ENCODE measurements at regions not wholly inside any gene's neighbourhood (a gene's known extent, or its start where the extent isn't known, plus 50 kb on each side); places are given as distances from the start of the nearest gene placed in this dataset.
A peak's percentile ranks its signal among the peaks of the same experiment; 100 is the strongest.

DNA sequence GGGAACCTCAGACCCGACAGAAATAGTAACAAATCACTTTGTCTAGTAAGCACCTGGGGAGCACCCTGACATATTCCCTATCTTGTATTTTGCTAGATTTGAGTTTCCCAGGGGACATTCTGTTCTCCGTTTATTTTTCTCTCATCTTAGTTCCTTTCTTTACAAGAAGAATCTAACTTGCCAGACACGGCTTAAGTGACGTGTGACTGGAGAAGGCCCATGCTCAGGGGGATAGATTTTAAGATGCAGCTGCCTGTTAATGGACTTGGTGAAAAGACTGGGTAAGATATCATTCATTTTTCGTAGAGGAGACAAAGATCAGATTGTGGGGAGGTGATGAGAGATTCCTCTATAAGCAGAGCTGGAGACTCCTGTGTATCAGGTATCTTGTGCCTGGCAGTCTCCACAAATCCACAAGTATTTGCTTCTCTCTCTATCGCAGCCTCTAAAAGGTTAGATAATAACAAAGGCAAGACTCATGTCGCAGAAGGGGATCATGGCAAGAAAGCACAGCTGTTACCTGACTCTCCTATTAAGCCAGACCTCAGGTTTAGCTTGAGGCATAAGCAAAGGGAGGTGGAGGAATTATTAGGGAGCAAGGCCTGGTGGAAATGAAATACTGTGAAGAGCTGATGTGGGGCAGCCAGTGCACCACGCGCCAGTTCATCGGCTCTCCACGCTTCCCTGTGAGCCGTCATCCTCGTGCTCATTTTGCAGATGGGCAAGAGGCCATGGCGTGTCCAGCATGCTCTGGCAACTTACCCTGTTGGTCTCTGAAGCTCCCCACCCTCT lies 347.2 kb upstream of the TNP1 start:
- DNase-seq (ENCODE audit: insufficient read length, low spot score) (no peak), FAIRE-seq (peak; percentile 35)
- TF ChIP-seq SPI1 (IDR thresholded peaks at IDR 0.05; ENCODE audit: low read depth, low read length) = no peak

DNA sequence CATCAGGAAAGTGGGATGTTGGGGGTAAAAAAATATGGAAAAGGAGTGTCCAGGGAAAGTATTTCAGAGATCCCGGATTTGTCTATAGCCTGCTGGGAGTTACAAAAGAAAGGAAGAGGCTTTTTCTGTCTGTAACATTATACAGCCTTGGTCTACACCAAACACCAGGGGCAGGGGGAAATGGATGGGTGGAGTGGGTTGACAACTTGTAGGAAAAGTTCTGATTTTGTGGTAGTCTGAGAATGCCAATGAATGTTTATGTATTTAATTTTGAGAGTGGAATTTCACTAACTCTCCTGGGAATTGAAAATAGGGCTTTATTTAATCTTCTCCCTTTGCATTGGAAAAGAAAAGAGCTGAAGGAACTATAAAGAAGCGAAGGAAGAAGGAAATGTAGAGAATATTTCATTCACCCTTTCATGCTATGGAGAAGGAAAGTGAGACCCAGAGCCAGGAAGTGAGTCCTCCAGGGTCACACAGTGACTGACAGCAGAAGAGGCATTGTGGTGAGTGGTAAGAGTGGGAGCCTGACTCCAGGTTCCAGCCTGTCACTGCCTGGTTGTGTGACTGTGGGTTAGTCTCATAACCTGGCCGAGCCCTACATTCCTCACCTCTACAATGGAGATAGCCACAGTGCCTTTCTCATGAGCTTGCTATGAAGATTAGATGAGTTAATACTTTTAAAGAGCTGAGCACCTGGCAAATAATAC lies 346.3 kb upstream of the TNP1 start:
- no peak for DNase-seq (ENCODE audit: insufficient read length, low spot score)
- FAIRE-seq = no peak
- TF ChIP-seq SPI1 (IDR thresholded peaks at IDR 0.05; ENCODE audit: low read depth, low read length) (0 out of 2 replicates have a peak, but pooled peaks have one; percentile 19), POU2F2 (IDR thresholded peaks at IDR 0.05; ENCODE audit: low read depth, low read length) (no peak)

DNA sequence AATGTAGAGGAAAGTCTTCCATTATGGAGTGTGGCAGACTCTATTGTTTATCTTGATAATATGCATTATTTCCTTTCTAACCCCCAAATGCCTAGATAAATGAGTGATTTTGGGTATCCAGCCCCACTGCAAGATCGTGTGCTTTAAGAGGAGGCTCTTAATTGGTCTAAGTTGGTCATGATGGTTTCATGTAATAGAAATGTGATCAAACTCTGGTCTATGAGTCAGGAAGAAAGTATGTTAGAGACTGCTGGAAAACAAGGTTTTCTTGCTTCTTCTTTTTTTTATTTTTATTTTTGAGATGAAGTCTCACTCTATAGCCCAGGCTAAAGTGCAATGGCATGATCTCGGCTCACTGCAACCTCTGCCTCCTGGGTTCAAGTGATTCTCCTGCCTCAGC lies 344.5 kb upstream of the TNP1 start:
- FAIRE-seq (no peak), DNase-seq (ENCODE audit: insufficient read length, low spot score) (no peak)
- no peak for TF ChIP-seq TAF1 (IDR thresholded peaks at IDR 0.05; ENCODE audit: low read depth, low read length)
- TF ChIP-seq SPI1 (IDR thresholded peaks at IDR 0.05; ENCODE audit: low read depth, low read length) = no peak
- TF ChIP-seq POLR2A (IDR thresholded peaks at IDR 0.05; ENCODE audit: low read depth, low read length) = no peak
- no peak for TF ChIP-seq POU2F2 (IDR thresholded peaks at IDR 0.05; ENCODE audit: low read depth, low read length)
- no peak for TF ChIP-seq PAX5 (IDR thresholded peaks at IDR 0.05; ENCODE audit: insufficient read depth, low read length, severe bottlenecking)
- TF ChIP-seq POLR2AphosphoS5 (IDR thresholded peaks at IDR 0.05; ENCODE audit: low read depth, low read length) = no peak

DNA sequence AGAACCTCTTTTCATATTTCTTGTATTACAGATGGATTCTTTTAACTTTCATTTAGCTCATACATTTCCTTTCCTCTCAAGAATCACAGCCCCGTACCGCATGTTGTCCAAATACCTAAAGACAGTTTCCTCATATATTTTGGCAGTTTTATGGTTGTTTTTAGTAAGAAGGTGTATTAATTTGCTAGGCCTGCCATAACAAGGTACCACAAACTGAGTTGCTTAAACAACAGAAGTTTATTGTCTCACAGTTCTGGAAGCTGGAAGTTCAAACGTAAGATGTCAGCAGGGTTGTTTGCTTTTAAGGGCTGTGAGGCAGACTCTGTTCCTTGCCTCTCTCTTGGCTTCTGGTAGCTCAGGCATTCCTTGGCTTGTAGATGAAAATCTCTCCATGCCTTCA lies 343.2 kb upstream of the TNP1 start:
- TF ChIP-seq PAX5 (IDR thresholded peaks at IDR 0.05; ENCODE audit: insufficient read depth, low read length, severe bottlenecking) = no peak
- no peak for DNase-seq (ENCODE audit: insufficient read length, low spot score)
- FAIRE-seq = no peak

DNA sequence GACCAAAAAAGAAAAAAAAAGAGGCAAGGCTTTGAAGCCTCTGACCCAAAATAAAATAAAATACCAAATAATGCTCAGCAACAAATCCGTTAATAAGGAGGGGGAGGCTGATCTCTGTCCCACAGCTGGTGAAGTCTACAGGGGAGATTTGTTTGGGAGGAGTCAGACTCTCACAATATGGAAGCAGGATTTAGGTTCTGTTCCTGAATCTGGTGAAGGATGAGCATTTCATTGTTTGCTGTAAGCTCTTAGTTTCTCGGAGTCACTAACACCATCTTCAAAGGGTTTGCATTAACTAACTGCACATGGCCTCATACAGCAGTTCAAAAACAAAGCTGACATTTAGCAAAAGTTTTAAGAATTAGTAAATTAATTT lies 339.4 kb upstream of the TNP1 start:
- FAIRE-seq = no peak
- TF ChIP-seq SPI1 (IDR thresholded peaks at IDR 0.05; ENCODE audit: low read depth, low read length) (no peak), TAF1 (IDR thresholded peaks at IDR 0.05; ENCODE audit: low read depth, low read length) (no peak), POLR2AphosphoS5 (IDR thresholded peaks at IDR 0.05; ENCODE audit: low read depth, low read length) (no peak), POLR2A (IDR thresholded peaks at IDR 0.05; ENCODE audit: low read depth, low read length) (no peak), POU2F2 (IDR thresholded peaks at IDR 0.05; ENCODE audit: low read depth, low read length) (no peak), PAX5 (IDR thresholded peaks at IDR 0.05; ENCODE audit: insufficient read depth, low read length, severe bottlenecking) (no peak)
- no peak for DNase-seq (ENCODE audit: insufficient read length, low spot score)

DNA sequence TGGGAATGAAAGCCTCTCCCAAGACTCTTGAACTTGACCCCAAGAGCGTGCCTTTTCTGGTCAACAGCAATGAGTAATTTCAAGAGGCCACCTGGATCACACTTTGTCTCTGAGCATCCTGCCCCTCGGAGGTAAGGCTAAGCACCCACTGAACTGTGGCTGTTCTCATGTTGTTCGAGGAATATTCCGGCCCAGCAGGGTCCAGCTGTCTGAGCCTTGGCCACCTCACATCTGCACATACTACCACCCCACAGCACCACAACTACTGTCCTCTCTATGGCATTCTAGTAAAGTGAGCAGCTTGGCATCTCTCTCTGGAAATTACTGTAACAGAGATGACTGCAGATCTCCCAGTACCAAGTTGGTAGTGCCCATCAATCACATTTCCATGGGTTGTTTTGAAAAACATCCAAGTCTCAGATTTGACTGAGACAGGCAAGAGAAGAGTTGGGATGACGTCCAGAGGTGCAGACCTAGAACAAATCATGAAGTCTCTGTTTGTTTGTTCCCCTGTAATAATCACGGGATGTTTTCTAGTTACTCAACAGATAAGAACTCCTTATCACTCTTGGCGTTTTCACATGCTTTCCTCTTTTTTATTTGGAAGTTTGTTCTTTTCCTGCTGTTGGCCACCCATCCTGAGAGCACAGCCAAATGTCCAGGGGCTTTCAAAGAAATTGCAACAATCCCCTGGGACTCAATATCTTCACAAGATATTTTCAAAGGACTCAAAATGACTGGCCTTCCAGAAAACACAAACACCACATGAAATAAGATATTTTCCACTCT lies 336.0 kb upstream of the TNP1 start:
- DNase-seq (ENCODE audit: insufficient read length, low spot score) (no peak), FAIRE-seq (no peak)
- no peak for TF ChIP-seq POU2F2 (IDR thresholded peaks at IDR 0.05; ENCODE audit: low read depth, low read length)
- TF ChIP-seq SPI1 (IDR thresholded peaks at IDR 0.05; ENCODE audit: low read depth, low read length) = no peak
- TF ChIP-seq TAF1 (IDR thresholded peaks at IDR 0.05; ENCODE audit: low read depth, low read length) = no peak
- TF ChIP-seq POLR2A (IDR thresholded peaks at IDR 0.05; ENCODE audit: low read depth, low read length) = no peak
- TF ChIP-seq PAX5 (IDR thresholded peaks at IDR 0.05; ENCODE audit: insufficient read depth, low read length, severe bottlenecking) = no peak

DNA sequence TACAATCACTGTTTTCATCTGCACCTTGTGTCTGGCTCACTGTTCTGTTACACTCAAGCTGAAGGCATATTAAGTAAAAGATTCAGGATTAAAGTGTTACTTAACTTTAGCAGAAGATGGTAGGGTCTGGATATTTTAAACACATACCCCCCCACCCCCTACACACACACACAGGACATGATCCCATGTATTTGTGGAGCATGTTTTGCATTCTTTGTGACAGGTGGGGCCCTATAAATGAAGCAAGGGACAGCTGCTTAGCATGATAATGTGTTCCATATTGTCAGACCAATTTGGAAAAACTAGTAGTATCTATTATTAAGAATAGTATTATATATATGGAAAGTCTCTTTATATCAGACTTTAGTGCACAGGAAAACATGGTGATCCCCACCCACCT lies 335.2 kb upstream of the TNP1 start:
- no peak for TF ChIP-seq POLR2A (IDR thresholded peaks at IDR 0.05; ENCODE audit: low read depth, low read length)
- TF ChIP-seq PAX5 (IDR thresholded peaks at IDR 0.05; ENCODE audit: insufficient read depth, low read length, severe bottlenecking) = no peak
- no peak for TF ChIP-seq TAF1 (IDR thresholded peaks at IDR 0.05; ENCODE audit: low read depth, low read length)
- TF ChIP-seq POLR2AphosphoS5 (IDR thresholded peaks at IDR 0.05; ENCODE audit: low read depth, low read length) = no peak
- TF ChIP-seq POU2F2 (IDR thresholded peaks at IDR 0.05; ENCODE audit: low read depth, low read length) = no peak
- DNase-seq (ENCODE audit: insufficient read length, low spot score) = no peak
- no peak for FAIRE-seq

DNA sequence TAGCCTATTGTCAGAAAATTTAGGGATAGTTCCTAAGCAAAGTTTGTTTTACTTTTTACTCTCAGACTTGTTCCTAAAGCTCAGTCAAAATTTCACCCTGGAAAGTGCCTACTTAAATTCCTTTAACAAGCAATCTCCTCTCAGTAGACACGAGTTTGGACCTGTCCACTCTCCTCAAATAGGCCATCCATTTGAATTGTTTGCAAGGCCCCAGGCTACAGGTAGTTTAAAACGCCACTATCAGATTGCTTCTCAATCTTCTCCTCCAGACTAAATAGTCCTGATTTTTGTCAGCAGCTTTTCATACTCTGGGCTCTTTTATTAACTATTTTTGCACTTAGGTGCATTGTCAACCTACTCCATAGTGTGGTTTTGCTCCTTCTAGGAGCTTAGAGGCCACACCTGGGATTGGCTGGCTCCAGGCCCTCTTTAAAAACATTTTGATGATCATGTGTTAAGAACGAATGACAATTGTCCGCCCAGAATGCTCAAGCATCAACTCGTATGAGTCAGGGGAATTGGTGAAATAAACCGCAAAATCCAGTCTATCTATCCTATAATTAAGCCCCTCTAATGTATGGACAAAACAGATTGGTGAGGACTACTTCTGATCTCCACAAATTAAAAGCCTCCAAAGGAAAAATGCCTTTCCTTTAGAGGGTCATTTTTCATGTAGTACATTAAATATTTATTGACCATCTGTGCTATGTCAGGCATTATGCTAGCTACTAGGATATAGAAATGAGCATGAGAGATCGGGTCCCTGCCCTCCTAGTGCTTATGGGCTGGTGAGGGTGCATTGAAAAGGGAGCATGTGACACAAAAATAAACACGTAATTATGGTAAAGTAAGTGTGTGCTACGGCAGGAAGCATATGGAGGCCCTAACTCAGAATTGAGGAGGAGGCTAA lies 333.8 kb upstream of the TNP1 start:
- TF ChIP-seq POU2F2 (IDR thresholded peaks at IDR 0.05; ENCODE audit: low read depth, low read length) (no peak), PAX5 (IDR thresholded peaks at IDR 0.05; ENCODE audit: insufficient read depth, low read length, severe bottlenecking) (no peak)
- FAIRE-seq (no peak), DNase-seq (ENCODE audit: insufficient read length, low spot score) (no peak)

DNA sequence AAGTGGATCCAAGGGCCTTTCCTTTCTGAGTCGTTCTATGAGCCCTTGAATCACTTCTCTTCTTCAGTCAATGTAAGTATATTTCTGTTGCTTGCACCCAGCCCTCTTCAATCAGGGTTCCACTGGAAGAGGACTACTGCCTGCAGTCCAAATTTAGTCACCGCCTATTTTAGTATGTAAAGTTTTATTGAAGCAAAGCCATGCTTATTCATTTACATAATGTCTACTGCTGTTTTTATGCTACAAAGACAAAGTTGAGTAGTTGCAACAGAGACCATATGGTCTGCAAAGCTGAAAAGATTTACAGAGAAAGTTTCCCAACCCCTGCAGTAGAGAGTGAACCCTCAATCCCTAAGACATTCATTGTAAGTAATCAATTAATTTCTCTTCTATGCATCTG lies 332.5 kb upstream of the TNP1 start:
- no peak for TF ChIP-seq POU2F2 (IDR thresholded peaks at IDR 0.05; ENCODE audit: low read depth, low read length)
- no peak for TF ChIP-seq TAF1 (IDR thresholded peaks at IDR 0.05; ENCODE audit: low read depth, low read length)
- TF ChIP-seq PAX5 (IDR thresholded peaks at IDR 0.05; ENCODE audit: insufficient read depth, low read length, severe bottlenecking) = no peak
- no peak for TF ChIP-seq SPI1 (IDR thresholded peaks at IDR 0.05; ENCODE audit: low read depth, low read length)
- TF ChIP-seq POLR2AphosphoS5 (IDR thresholded peaks at IDR 0.05; ENCODE audit: low read depth, low read length) = no peak
- no peak for TF ChIP-seq POLR2A (IDR thresholded peaks at IDR 0.05; ENCODE audit: low read depth, low read length)
- no peak for DNase-seq (ENCODE audit: insufficient read length, low spot score)
- no peak for FAIRE-seq
